CD4-positive, alpha-beta T cell (primary cell): ENCODE measurements at regions not wholly inside any gene's neighbourhood (a gene's known extent, or its start where the extent isn't known, plus 50 kb on each side); places are given as distances from the start of the nearest gene placed in this dataset.

Experiments used
- ATAC-seq: fragments of 200-7000 bp; cut with Tn5 transposase; one replicate; pipeline ENCODE4 v1.10.0; 2022; ENCODE audit warnings: mild to moderate bottlenecking; ENCODE audit not compliant: poor library complexity
- CTCF ChIA-PET: fragments of 350-600 bp; sonication (Branson Sonifier 250); formaldehyde crosslinking; loops from one replicate; lab custom pipeline; 2021; ENCODE audit warnings: antibody characterized with exemption, inconsistent platforms; lab: Charles Lee
- POLR2A ChIA-PET: fragments of 350-600 bp; sonication (Branson Sonifier 250); formaldehyde crosslinking; loops from one replicate; lab custom pipeline; 2021; ENCODE audit warnings: antibody characterized with exemption, inconsistent platforms; lab: Charles Lee
- DNase-seq, 14 experiments: peaks; one replicate each; pipeline ENCODE4 v3.0.0-alpha.2; 2013 to 2020; ENCODE audit warnings: mixed read lengths in 2 of 14
- H3K27ac ChIP-seq, 2 donors: one replicate each; pipeline versions ENCODE4 v1.5.1 to v1.7.0; 2013; ENCODE audit warnings: low read length in 2 of 2, low read depth in 1 of 2, mild to moderate bottlenecking in 1 of 2
- H3K27me3 ChIP-seq, 2 experiments: 1 replicate in 1 of 2; 2 replicates in 1 of 2; pipeline versions ENCODE4 v1.6.1 to v1.7.0; 2013; ENCODE audit warnings: low read length in 2 of 2, control low read depth in 1 of 2, mild to moderate bottlenecking in 1 of 2, moderate library complexity in 1 of 2; ENCODE audit not compliant: insufficient read depth in 2 of 2, control insufficient read depth in 1 of 2
- H3K36me3 ChIP-seq: one replicate; pipeline ENCODE4 v1.6.1; 2013; ENCODE audit warnings: low read length, control low read depth; ENCODE audit not compliant: insufficient read depth
- H3K4me1 ChIP-seq: one replicate; pipeline ENCODE4 v1.6.1; 2013; ENCODE audit warnings: low read length, control low read depth; ENCODE audit not compliant: insufficient read depth
- H3K4me3 ChIP-seq: one replicate; pipeline ENCODE4 v1.5.1; 2013; ENCODE audit warnings: mild to moderate bottlenecking, low read length, moderate library complexity
- H3K9me3 ChIP-seq, 2 experiments: 1 replicate in 1 of 2; 2 replicates in 1 of 2; pipeline versions ENCODE4 v1.6.1 to v1.7.0; 2013; ENCODE audit warnings: low read length in 2 of 2, mild to moderate bottlenecking in 2 of 2, control low read depth in 1 of 2, moderate library complexity in 1 of 2; ENCODE audit not compliant: control insufficient read depth in 1 of 2, insufficient read depth in 1 of 2
- H3K27ac Mint-ChIP-seq: one replicate; pipeline ENCODE4 v1.8.0; 2020; ENCODE audit warnings: mixed read lengths
- H3K27me3 Mint-ChIP-seq: one replicate; pipeline ENCODE4 v1.8.0; 2021; ENCODE audit warnings: mixed read lengths
- H3K36me3 Mint-ChIP-seq: one replicate; pipeline ENCODE4 v1.8.0; 2021; ENCODE audit warnings: low read depth, mixed read lengths
- H3K4me1 Mint-ChIP-seq: one replicate; pipeline ENCODE4 v1.8.0; 2021; ENCODE audit warnings: low read depth, mixed read lengths
- H3K4me3 Mint-ChIP-seq: one replicate; pipeline ENCODE4 v1.8.0; 2020; ENCODE audit warnings: mild to moderate bottlenecking, mixed read lengths
- H3K9me3 Mint-ChIP-seq: one replicate; pipeline ENCODE4 v1.8.0; 2020; ENCODE audit warnings: mixed read lengths
- intact Hi-C, 2 experiments: fragments of 100-400 bp; cut with DNase I in 1 of 2; cut with micrococcal nuclease in 1 of 2; formaldehyde crosslinking; loops; one replicate each; pipeline versions ENCODE4 v1.15.1 to v1.9.0; 2023 to 2025; cut with DNase I, micrococcal nuclease
- TF ChIP-seq, protein P1 (sequence below): fragments of 200-600 bp; IDR thresholded peaks from one replicate; pipeline ENCODE4 v1.8.0; 2022; ENCODE audit warnings: antibody characterized with exemption, mild to moderate bottlenecking

DNA sequence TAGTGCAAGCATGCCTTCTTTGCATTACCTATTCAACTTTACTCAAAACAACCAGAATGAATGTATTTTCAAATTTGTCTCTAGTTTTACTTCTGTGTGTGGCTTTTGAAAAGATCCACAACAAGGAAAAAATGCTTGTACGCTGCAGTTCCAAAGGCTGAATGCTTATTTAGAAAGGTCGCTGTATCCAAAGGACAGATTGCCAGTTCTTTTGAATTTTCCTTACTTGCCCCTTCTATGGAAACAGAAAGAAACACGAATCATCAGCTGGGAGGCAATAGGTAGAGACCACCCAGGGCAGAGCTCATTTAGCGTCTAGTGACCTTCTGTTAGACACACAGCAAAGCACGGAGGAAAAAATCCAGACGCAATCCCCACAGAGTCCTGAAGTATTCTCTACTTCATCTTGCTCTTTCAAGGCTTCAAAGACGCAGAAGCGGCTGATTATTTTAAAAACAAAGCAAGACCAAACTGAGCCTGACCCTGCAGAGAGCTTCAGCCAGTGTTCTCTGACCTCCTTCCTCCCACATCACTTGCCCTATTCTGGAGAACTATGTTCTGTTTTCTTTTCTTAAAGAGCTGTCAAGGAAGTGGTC lies 674.6 kb upstream of the SGCG start:
- Mint-ChIP-seq H3K4me1 (no peaks in the 10 kb centered on the region), H3K9me3 (peaks cover 4% of the 10 kb centered on the region), H3K36me3 (no peaks in the 10 kb centered on the region), H3K27ac (no peak overlapping the region), H3K4me3 (no peak overlapping the region), H3K27me3 (no peaks in the 10 kb centered on the region)
- DNase-seq (no peak), ATAC-seq (no peak)
- ChIA-PET POLR2A (no interaction called here), CTCF (interaction anchor here (1.3 to 1.4 kb wide), 2 partner anchors 8 to 10 kb away, joined by 3 to 4 read pairs; no protein-coding TSS in a partner anchor)
- Histone ChIP-seq H3K9me3 (no peaks in the 10 kb centered on the region), H3K36me3 (no peaks in the 10 kb centered on the region), H3K27ac (no peak overlapping the region), H3K4me3 (no peak overlapping the region), H3K4me1 (no peaks in the 10 kb centered on the region), H3K27me3 (no peaks in the 10 kb centered on the region)
- TF ChIP-seq, protein P1, sequence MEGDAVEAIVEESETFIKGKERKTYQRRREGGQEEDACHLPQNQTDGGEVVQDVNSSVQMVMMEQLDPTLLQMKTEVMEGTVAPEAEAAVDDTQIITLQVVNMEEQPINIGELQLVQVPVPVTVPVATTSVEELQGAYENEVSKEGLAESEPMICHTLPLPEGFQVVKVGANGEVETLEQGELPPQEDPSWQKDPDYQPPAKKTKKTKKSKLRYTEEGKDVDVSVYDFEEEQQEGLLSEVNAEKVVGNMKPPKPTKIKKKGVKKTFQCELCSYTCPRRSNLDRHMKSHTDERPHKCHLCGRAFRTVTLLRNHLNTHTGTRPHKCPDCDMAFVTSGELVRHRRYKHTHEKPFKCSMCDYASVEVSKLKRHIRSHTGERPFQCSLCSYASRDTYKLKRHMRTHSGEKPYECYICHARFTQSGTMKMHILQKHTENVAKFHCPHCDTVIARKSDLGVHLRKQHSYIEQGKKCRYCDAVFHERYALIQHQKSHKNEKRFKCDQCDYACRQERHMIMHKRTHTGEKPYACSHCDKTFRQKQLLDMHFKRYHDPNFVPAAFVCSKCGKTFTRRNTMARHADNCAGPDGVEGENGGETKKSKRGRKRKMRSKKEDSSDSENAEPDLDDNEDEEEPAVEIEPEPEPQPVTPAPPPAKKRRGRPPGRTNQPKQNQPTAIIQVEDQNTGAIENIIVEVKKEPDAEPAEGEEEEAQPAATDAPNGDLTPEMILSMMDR, result no peak
- intact Hi-C loops, result no loop called here

DNA sequence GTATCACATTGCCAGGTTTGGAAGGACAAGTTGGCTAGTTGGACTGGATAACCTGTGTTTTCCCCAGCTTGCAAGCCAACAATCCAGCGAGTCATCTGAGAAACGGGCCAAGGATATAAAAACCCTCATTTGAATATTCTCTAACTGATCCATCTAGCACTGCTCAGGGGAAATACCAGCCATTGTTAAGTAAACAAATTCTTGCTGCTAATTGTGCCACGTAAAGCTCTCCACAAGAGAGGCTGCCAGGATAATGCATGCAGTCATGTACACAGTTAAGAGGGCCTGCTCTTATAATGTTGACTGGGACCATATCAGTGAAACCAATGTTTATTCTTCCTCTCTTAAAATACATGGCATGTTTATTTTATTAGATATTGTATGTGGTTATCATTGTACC lies 663.2 kb upstream of the SGCG start:
- Mint-ChIP-seq H3K27me3 (no peaks in the 10 kb centered on the region), H3K27ac (no peak overlapping the region), H3K36me3 (no peaks in the 10 kb centered on the region), H3K4me3 (no peak overlapping the region), H3K4me1 (no peaks in the 10 kb centered on the region), H3K9me3 (peaks cover 5% of the 10 kb centered on the region)
- CTCF ChIA-PET, result no interaction called here
- Histone ChIP-seq H3K36me3 (no peaks in the 10 kb centered on the region), H3K27ac (no peak overlapping the region), H3K4me3 (no peak overlapping the region), H3K4me1 (no peaks in the 10 kb centered on the region), H3K9me3 (no peaks in the 10 kb centered on the region), H3K27me3 (no peaks in the 10 kb centered on the region)
- POLR2A ChIA-PET, result no interaction called here
- intact Hi-C loops, result no loop called here
- TF ChIP-seq, protein P1, result no peak
- ATAC-seq (no peak), DNase-seq (no peak)

DNA sequence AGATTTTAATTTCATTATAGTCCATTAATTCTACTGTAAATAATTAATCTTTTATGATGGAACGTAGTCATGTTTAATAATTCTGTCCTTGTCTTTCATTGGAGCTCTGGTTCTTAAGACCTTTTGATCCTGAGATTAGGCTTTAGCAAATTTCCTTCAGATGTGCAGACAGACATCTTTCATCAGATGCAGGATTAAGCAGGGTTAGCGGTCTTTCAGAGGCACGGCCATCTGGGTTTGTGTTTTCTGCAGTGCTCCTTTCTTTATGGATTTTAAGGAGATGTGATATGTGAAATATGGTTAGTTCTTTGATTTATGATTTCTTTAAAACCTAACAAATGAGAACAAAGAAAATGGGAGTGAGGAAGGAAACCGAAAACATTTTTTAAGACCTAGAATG lies 643.9 kb upstream of the SGCG start:
- Mint-ChIP-seq H3K4me1 (no peaks in the 10 kb centered on the region), H3K27ac (no peak overlapping the region), H3K27me3 (no peaks in the 10 kb centered on the region), H3K36me3 (no peaks in the 10 kb centered on the region), H3K9me3 (peaks cover 2% of the 10 kb centered on the region), H3K4me3 (no peak overlapping the region)
- peaks cover 0 to 4% of the 10 kb centered on the region in 2 experiments for H3K9me3 ChIP-seq
- intact Hi-C loops, result no loop called here
- TF ChIP-seq, protein P1, result no peak
- no peaks in the 10 kb centered on the region for H3K4me1 ChIP-seq
- H3K27me3 ChIP-seq, result no peaks in the 10 kb centered on the region
- no peak overlapping the region for H3K27ac ChIP-seq
- ChIA-PET POLR2A (no interaction called here), CTCF (no interaction called here)
- H3K36me3 ChIP-seq, result no peaks in the 10 kb centered on the region
- H3K4me3 ChIP-seq, result no peak overlapping the region
- DNase-seq (no peak), ATAC-seq (no peak)
